ENCODE measurements at regions not wholly inside any gene's neighbourhood (a gene's known extent, or its start where the extent isn't known, plus 50 kb on each side); places are given as distances from the start of the nearest gene placed in this dataset.
"Not testable (repeated sequence)": the region's sequence is repeated elsewhere in the genome, so short reads cannot be mapped to it uniquely, and the experiment has no call there.

DNA sequence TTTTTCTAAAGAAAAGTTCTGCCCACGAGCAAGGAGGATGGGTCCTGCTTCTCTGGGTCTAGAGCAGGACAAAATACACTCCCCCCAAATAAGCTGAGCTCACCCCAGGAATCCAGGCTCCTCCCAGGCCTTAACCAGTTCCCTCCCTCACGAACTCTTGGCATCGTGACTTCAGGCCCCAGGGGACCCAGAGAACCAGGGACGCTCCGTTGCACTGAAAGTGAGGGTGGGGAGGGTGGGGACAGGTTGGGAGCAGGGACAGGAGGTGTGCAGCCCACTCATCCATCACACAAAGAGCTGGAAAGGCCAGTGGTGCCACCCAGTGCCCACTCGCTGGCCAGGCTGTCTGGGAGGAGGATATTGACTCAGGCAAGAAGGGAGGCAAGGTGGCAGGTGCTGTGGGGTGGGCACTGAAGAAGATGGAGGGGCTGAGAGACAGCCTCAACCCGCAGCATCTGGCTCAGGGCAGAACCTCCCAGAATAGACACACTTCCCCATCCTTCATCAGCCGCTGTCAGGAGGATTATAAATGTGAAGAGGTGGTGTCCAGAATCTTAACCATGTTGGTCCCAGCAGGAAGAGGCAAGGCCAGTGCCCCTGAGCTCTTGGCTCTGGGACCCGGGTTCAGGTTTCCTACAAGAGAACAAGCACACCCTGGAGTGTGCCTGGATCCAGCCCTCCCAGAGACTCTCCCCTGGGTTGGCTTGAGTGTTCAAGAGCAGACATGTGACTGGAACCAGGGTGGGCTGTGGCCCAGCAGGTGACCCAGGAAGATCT lies 67.9 kb upstream of the RPL38 start:
- POLR2A ChIA-PET = no interaction called here
- DNase-seq = no peak
- TF ChIP-seq, protein P1, sequence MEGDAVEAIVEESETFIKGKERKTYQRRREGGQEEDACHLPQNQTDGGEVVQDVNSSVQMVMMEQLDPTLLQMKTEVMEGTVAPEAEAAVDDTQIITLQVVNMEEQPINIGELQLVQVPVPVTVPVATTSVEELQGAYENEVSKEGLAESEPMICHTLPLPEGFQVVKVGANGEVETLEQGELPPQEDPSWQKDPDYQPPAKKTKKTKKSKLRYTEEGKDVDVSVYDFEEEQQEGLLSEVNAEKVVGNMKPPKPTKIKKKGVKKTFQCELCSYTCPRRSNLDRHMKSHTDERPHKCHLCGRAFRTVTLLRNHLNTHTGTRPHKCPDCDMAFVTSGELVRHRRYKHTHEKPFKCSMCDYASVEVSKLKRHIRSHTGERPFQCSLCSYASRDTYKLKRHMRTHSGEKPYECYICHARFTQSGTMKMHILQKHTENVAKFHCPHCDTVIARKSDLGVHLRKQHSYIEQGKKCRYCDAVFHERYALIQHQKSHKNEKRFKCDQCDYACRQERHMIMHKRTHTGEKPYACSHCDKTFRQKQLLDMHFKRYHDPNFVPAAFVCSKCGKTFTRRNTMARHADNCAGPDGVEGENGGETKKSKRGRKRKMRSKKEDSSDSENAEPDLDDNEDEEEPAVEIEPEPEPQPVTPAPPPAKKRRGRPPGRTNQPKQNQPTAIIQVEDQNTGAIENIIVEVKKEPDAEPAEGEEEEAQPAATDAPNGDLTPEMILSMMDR (IDR thresholded peaks at IDR 0.05) = no peak
- CTCF ChIA-PET = no interaction called here
- Mint-ChIP-seq H3K4me3 (no peak overlapping the region), H3K27ac (no peak overlapping the region), H3K27me3 (peaks cover 21% of the 10 kb centered on the region), H3K4me1 (ENCODE audit: low read depth) (no peaks in the 10 kb centered on the region), H3K9me3 (peaks cover 7% of the 10 kb centered on the region), H3K36me3 (ENCODE audit: low read depth) (peaks cover 2% of the 10 kb centered on the region)
- no peak for ATAC-seq
- intact Hi-C loops (cut with micrococcal nuclease) = no loop called here

DNA sequence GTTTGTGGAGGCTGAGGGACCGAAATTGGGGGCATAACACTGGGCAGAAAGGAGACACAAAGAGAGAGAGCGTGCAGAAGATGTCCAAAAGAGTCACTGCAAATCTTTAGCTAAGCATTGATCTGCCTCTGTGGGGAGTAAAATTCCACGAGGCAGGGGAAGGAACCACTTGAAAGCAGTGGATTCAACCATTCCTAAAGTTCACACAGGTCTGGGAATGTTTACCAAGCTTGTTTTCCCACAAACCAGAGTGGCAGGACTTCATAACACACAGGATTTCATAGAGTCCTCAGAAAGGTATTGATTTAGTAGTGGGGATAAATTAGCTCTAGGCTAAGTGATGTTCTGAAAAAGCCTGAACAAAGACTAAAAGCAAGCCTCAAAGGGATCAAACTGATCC lies 66.1 kb upstream of the RPL38 start:
- intact Hi-C loops (cut with micrococcal nuclease) = no loop called here
- CTCF ChIA-PET = interaction anchor here (1.0 kb wide), 1 partner anchor 48 kb away, joined by 3 read pairs; no protein-coding TSS in a partner anchor
- Mint-ChIP-seq H3K9me3 (peaks cover 12% of the 10 kb centered on the region), H3K4me1 (ENCODE audit: low read depth) (no peaks in the 10 kb centered on the region), H3K4me3 (no peak overlapping the region), H3K27ac (no peak overlapping the region), H3K36me3 (ENCODE audit: low read depth) (peaks cover 2% of the 10 kb centered on the region), H3K27me3 (peaks cover 14% of the 10 kb centered on the region)
- TF ChIP-seq, protein P1 (IDR thresholded peaks at IDR 0.05) = no peak
- POLR2A ChIA-PET = no interaction called here
- DNase-seq = no peak
- no peak for ATAC-seq

DNA sequence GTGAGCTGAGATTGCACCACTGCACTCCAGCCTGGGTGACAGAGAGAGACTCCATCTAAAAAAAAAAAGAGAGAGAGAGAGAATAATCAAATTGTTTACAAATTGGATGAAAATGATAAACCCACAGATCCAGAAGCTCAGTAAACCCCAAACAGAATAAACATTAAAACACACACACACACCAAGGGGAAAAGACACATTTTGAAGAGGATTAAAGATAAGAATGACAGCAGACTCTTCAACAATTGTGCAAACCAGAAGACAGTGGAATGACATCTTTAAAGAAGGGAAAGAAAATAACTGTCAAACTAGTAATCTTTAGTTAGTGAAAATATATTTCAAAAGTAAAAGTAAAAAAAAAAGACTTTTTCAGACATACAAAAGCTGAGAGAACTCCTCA lies 64.4 kb upstream of the RPL38 start:
- Mint-ChIP-seq H3K9me3 (peaks cover 29% of the 10 kb centered on the region), H3K4me1 (ENCODE audit: low read depth) (no peaks in the 10 kb centered on the region), H3K36me3 (ENCODE audit: low read depth) (peaks cover 2% of the 10 kb centered on the region), H3K4me3 (no peak overlapping the region), H3K27me3 (peaks cover 12% of the 10 kb centered on the region), H3K27ac (no peak overlapping the region)
- TF ChIP-seq, protein P1 (IDR thresholded peaks at IDR 0.05) = no peak
- ChIA-PET CTCF (no interaction called here), POLR2A (no interaction called here)
- intact Hi-C loops (cut with micrococcal nuclease) = no loop called here
- ATAC-seq = no peak
- DNase-seq = no peak

DNA sequence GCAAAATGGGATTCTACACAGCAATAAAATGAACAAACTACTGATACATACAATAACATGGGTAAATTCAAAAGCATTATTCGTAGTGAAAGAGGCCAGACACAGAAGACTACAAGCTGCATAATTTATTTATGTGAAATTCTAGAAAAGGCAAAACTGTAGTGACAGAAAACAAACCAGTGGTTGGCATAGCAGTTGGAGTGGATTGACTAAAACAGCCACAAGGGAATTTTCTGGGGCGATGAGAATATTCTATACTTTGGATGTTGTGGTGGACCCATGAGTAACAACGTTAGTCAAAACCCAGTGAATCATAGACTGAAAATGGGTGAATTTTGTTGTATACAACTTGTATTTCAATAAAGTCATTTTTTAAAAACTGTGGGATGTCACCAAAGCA lies 63.2 kb upstream of the RPL38 start:
- CTCF ChIA-PET = no interaction called here
- ATAC-seq (no peak), DNase-seq (no peak)
- H3K27ac Mint-ChIP-seq = no peak overlapping the region
- peaks cover 34% of the 10 kb centered on the region for H3K9me3 Mint-ChIP-seq
- H3K27me3 Mint-ChIP-seq = peaks cover 8% of the 10 kb centered on the region
- peaks cover 4% of the 10 kb centered on the region for H3K36me3 Mint-ChIP-seq (ENCODE audit: low read depth)
- POLR2A ChIA-PET = no interaction called here
- H3K4me3 Mint-ChIP-seq = no peak overlapping the region
- intact Hi-C loops (cut with micrococcal nuclease) = no loop called here
- no peaks in the 10 kb centered on the region for H3K4me1 Mint-ChIP-seq (ENCODE audit: low read depth)
- TF ChIP-seq, protein P1 (IDR thresholded peaks at IDR 0.05) = no peak

DNA sequence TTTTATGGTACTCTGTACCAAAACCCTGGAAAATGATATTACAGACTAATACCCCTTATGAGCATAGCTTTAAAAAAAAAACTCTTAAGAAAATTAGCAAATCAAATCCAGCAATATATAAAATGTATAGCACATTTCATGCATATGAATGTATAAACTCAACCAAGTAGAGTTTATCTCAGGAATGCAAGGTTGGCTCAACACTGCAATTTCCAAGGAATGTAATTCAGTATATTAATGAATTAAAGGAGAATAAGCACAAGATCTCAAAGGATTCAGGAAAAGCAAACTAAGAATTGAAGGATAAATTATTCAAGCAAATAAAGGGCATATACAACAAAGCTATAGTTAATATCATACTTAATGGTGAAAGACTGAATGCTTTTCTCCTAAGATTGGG lies 61.9 kb upstream of the RPL38 start:
- no peaks in the 10 kb centered on the region for H3K4me1 Mint-ChIP-seq (ENCODE audit: low read depth)
- intact Hi-C loops (cut with micrococcal nuclease) = no loop called here
- no peak for DNase-seq
- peaks cover 34% of the 10 kb centered on the region for H3K9me3 Mint-ChIP-seq
- ATAC-seq = no peak
- H3K27ac Mint-ChIP-seq = no peak overlapping the region
- peaks cover 4% of the 10 kb centered on the region for H3K36me3 Mint-ChIP-seq (ENCODE audit: low read depth)
- no peak overlapping the region for H3K4me3 Mint-ChIP-seq
- H3K27me3 Mint-ChIP-seq = peaks cover 12% of the 10 kb centered on the region
- ChIA-PET CTCF (no interaction called here), POLR2A (interaction anchor here (0.7 kb wide), 1 partner anchor 138 kb away, joined by 3 read pairs; no protein-coding TSS in a partner anchor)
- TF ChIP-seq, protein P1 (IDR thresholded peaks at IDR 0.05) = no peak

DNA sequence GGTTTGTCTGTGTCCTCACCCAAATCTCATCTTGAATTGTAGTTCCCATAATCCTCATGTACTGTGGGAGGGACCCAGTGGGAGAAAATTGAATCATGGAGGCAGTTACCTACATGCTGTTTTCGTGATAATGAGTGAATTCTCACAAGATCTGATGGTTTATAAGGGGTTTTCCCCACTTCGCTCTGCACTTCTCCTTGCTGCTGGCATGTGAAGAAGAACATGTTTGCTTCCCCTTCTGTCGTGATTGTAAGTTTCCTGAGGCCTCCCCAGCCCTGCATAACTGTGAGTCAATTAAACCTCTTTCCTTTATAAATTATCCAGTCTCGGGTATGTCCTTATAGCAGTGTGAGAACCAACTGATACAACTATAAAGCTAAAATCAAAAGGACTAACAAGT lies 60.2 kb upstream of the RPL38 start:
- H3K9me3 Mint-ChIP-seq = peaks cover 34% of the 10 kb centered on the region
- intact Hi-C loops (cut with micrococcal nuclease); ATAC-seq; H3K36me3 Mint-ChIP-seq (ENCODE audit: low read depth); H3K4me3 Mint-ChIP-seq; POLR2A ChIA-PET; H3K27ac Mint-ChIP-seq; H3K4me1 Mint-ChIP-seq (ENCODE audit: low read depth); DNase-seq; CTCF ChIA-PET: not testable (repeated sequence)
- peaks cover 13% of the 10 kb centered on the region for H3K27me3 Mint-ChIP-seq

Measured in activated CD8-positive, alpha-beta T cell treated with anti-CD3 and anti-CD28 coated beads for 36 hours (primary cell).